ENCODE measurements at regions not wholly inside any gene's neighbourhood (a gene's known extent, or its start where the extent isn't known, plus 50 kb on each side); places are given as distances from the start of the nearest gene placed in this dataset.

DNA sequence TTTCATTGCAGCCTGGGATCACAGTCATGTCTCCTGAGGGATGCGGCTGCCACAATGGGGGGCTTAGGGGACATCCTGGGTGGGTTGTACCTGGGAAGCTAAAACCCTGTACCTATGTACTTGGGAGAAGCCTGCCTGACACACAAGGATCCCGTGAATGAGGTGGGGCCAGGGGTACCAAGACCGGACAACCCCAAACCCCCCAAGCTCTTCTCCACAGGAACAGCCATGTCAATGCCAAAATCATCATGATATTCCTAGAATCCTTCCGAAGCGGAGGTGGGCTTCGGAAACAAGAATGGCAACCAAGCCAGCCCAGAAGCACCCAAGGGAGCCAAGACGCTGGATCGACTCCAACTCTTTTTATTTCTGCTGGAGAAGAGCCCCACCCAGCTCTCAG is 260.3 kb upstream of the TCERG1L start:
- WGBS (ENCODE audit: insufficient coverage, insufficient replicate concordance, low lambda C conversion rate, missing lambda C conversion rate) = 68% methylated on average over 8 of the region's 8 CpGs
- no peak for ATAC-seq
- H3K27ac ChIP-seq (ENCODE audit: control insufficient read depth, insufficient read depth) = no peak overlapping the region
- no peaks in the 10 kb centered on the region for H4K20me1 ChIP-seq (ENCODE audit: control insufficient read depth, insufficient read depth)
- H2AFZ ChIP-seq (ENCODE audit: control insufficient read depth, low read depth, low read length) = no peak overlapping the region
- TF ChIP-seq MLLT1 (IDR thresholded peaks at IDR 0.05) (no peak), JUND (IDR thresholded peaks at IDR 0.05; ENCODE audit: low read depth, low read length) (no peak), DPF2 (IDR thresholded peaks at IDR 0.05) (no peak), ATF7 (IDR thresholded peaks at IDR 0.05; ENCODE audit: low read depth) (no peak), ZZZ3 (IDR thresholded peaks at IDR 0.05; ENCODE audit: control insufficient read depth, insufficient read length, low read depth) (no peak), USF2 (IDR thresholded peaks at IDR 0.05; ENCODE audit: borderline replicate concordance, low read depth, low read length) (no peak), MTA2 (IDR thresholded peaks at IDR 0.05; ENCODE audit: low read depth) (no peak), SMARCA5 (IDR thresholded peaks at IDR 0.05) (no peak), STAT1 (conservative IDR thresholded peaks at IDR 0.05) (no peak)
- TF ChIP-seq, protein P1, sequence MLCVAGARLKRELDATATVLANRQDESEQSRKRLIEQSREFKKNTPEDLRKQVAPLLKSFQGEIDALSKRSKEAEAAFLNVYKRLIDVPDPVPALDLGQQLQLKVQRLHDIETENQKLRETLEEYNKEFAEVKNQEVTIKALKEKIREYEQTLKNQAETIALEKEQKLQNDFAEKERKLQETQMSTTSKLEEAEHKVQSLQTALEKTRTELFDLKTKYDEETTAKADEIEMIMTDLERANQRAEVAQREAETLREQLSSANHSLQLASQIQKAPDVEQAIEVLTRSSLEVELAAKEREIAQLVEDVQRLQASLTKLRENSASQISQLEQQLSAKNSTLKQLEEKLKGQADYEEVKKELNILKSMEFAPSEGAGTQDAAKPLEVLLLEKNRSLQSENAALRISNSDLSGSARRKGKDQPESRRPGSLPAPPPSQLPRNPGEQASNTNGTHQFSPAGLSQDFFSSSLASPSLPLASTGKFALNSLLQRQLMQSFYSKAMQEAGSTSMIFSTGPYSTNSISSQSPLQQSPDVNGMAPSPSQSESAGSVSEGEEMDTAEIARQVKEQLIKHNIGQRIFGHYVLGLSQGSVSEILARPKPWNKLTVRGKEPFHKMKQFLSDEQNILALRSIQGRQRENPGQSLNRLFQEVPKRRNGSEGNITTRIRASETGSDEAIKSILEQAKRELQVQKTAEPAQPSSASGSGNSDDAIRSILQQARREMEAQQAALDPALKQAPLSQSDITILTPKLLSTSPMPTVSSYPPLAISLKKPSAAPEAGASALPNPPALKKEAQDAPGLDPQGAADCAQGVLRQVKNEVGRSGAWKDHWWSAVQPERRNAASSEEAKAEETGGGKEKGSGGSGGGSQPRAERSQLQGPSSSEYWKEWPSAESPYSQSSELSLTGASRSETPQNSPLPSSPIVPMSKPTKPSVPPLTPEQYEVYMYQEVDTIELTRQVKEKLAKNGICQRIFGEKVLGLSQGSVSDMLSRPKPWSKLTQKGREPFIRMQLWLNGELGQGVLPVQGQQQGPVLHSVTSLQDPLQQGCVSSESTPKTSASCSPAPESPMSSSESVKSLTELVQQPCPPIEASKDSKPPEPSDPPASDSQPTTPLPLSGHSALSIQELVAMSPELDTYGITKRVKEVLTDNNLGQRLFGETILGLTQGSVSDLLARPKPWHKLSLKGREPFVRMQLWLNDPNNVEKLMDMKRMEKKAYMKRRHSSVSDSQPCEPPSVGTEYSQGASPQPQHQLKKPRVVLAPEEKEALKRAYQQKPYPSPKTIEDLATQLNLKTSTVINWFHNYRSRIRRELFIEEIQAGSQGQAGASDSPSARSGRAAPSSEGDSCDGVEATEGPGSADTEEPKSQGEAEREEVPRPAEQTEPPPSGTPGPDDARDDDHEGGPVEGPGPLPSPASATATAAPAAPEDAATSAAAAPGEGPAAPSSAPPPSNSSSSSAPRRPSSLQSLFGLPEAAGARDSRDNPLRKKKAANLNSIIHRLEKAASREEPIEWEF (IDR thresholded peaks at IDR 0.05; ENCODE audit: insufficient replicate concordance, low read depth, low read length) = no peak
- intact Hi-C loops (cut with micrococcal nuclease; ENCODE audit: unreplicated experiment) (no loop called here), in situ Hi-C loops (cut with MboI) (no loop called here)
- H3K36me3 ChIP-seq (ENCODE audit: control insufficient read depth in 2 of 2, insufficient read depth in 2 of 2, low read length in 1 of 2) = no peaks in the 10 kb centered on the region
- no peaks in the 10 kb centered on the region for H3K27me3 ChIP-seq (replicated peaks in 1 of 2; ENCODE audit: control insufficient read depth in 2 of 2, insufficient read depth in 2 of 2, low read length in 1 of 2)
- H3K9me3 ChIP-seq (replicated peaks; ENCODE audit: control insufficient read depth, insufficient read depth, low read length) = no peaks in the 10 kb centered on the region
- RAD21 ChIA-PET (ENCODE audit: unreplicated experiment) = no interaction called here
- no peak for DNase-seq (ENCODE audit: low read depth, low spot score)
- H3K4me1 ChIP-seq (ENCODE audit: control insufficient read depth, insufficient read depth, low read length) = no peaks in the 10 kb centered on the region
- H3K4me3 ChIP-seq = no peak overlapping the region
- H3K4me2 ChIP-seq (ENCODE audit: control insufficient read depth, insufficient read depth) = no peak overlapping the region
- CTCF ChIA-PET = no interaction called here
- no TSS peak for BruUV-seq (replicated peaks)
- no peak for FAIRE-seq
- H3K9ac ChIP-seq (ENCODE audit: control insufficient read depth, insufficient read depth, low read length) = no peak overlapping the region
- SMC1A ChIA-PET (ENCODE audit: uncharacterized antibody, unreplicated experiment) = interaction anchor here (0.7 kb wide), 1 partner anchor 10 kb away, joined by 3 read pairs; no protein-coding TSS in a partner anchor
- no peaks in the 10 kb centered on the region for H3K79me2 ChIP-seq (ENCODE audit: control insufficient read depth, insufficient read depth, low read length)
- POLR2A ChIA-PET = no interaction called here
